PC-3 (cell line): ENCODE measurements at regions not wholly inside any gene's neighbourhood (a gene's known extent, or its start where the extent isn't known, plus 50 kb on each side); places are given as distances from the start of the nearest gene placed in this dataset.

ENCODE experiments used
- ATAC-seq: fragments of 200-7000 bp; cut with Tn5 transposase; 2 replicates; pipeline ENCODE4 v1.9.1; 2020; ENCODE audit warnings: mild to moderate bottlenecking, moderate library complexity
- BruUV-seq: library from RNA; stranded (reverse); fragments of 400-500 nt; replicated peaks from 2 replicates; lab custom pipeline; 2021; lab: Mats Ljungman, UMichigan
- CTCF ChIA-PET: fragments of 300-600 bp; sonication (Branson Sonifier 250); formaldehyde crosslinking; loops from one replicate; lab custom pipeline; 2022; ENCODE audit warnings: antibody characterized with exemption; lab: Charles Lee
- POLR2A ChIA-PET: fragments of 300-600 bp; sonication (Branson Sonifier 250); formaldehyde crosslinking; loops from one replicate; lab custom pipeline; 2022; ENCODE audit warnings: antibody characterized with exemption; ENCODE audit not compliant: unreplicated experiment; lab: Charles Lee
- DNase-seq: peaks from one replicate; pipeline ENCODE4 v3.0.0-alpha.2; 2015
- H2AFZ ChIP-seq: fragments of 300-600 bp; sonication (generic); 2 replicates; pipeline ENCODE4 v1.6.0; 2016; ENCODE audit warnings: antibody characterized with exemption, low read length
- H3F3A ChIP-seq: fragments of 300-600 bp; sonication (generic); one replicate; pipeline ENCODE4 v1.6.0; 2017; ENCODE audit warnings: antibody characterized with exemption, low read length, control low read depth, mild to moderate bottlenecking; ENCODE audit not compliant: unreplicated experiment
- H3K27ac ChIP-seq: fragments of 300-600 bp; sonication (generic); 2 replicates; pipeline ENCODE4 v1.5.1; 2016; ENCODE audit warnings: mild to moderate bottlenecking, low read length
- H3K27me3 ChIP-seq: fragments of 300-600 bp; sonication (generic); 2 replicates; pipeline ENCODE4 v1.6.1; 2016; ENCODE audit warnings: low read length, mixed read lengths
- H3K36me3 ChIP-seq: fragments of 300-600 bp; sonication (generic); 2 replicates; pipeline ENCODE4 v1.6.1; 2016; ENCODE audit warnings: low read depth, mixed run types, low read length, mixed read lengths
- H3K4me1 ChIP-seq: fragments of 300-600 bp; sonication (generic); 2 replicates; pipeline ENCODE4 v1.5.1; 2016; ENCODE audit warnings: low read length; ENCODE audit not compliant: insufficient read depth
- H3K4me2 ChIP-seq: fragments of 300-600 bp; sonication (generic); 2 replicates; pipeline ENCODE4 v1.6.0; 2016; ENCODE audit warnings: low read length
- H3K4me3 ChIP-seq: fragments of 300-600 bp; sonication (generic); 2 replicates; pipeline ENCODE4 v1.5.1; 2016; ENCODE audit warnings: mild to moderate bottlenecking, low read length, mixed read lengths
- H3K79me2 ChIP-seq: fragments of 300-600 bp; sonication (generic); 2 replicates; pipeline ENCODE4 v1.6.1; 2017; ENCODE audit warnings: low read length, mixed read lengths
- H3K9ac ChIP-seq: fragments of 300-600 bp; sonication (generic); 2 replicates; pipeline ENCODE4 v1.6.0; 2016; ENCODE audit warnings: mild to moderate bottlenecking, low read length
- H3K9me2 ChIP-seq: fragments of 300-600 bp; sonication (generic); replicated peaks from 2 replicates; pipeline ENCODE4 v1.6.1; 2016; ENCODE audit warnings: mixed run types, low read length, mixed read lengths
- H3K9me3 ChIP-seq: fragments of 300-600 bp; sonication (generic); 2 replicates; pipeline ENCODE4 v1.6.1; 2016; ENCODE audit warnings: low read length, mixed read lengths
- H4K20me1 ChIP-seq: fragments of 300-600 bp; sonication (generic); 2 replicates; pipeline ENCODE4 v1.6.1; 2016; ENCODE audit warnings: low read length, mixed read lengths
- CTCF ChIP-seq: fragments of 300-600 bp; sonication (generic); conservative IDR thresholded peaks from 2 replicates; pipeline ENCODE4 v1.5.1; 2017; ENCODE audit warnings: antibody characterized with exemption, low read depth, mild to moderate bottlenecking, low read length
- EZH2 ChIP-seq: fragments of 300-600 bp; sonication (generic); IDR thresholded peaks from one replicate; pipeline ENCODE4 v1.6.1; 2017; ENCODE audit warnings: antibody characterized with exemption, mild to moderate bottlenecking, low read length; ENCODE audit not compliant: unreplicated experiment
- EZH2phosphoT487 ChIP-seq: fragments of 300-600 bp; sonication (generic); IDR thresholded peaks from 2 replicates; pipeline ENCODE4 v1.6.1; 2018; ENCODE audit warnings: mild to moderate bottlenecking, antibody characterized with exemption, low read length, borderline replicate concordance
- intact Hi-C: fragments of 100-400 bp; cut with micrococcal nuclease; formaldehyde crosslinking; loops from 2 replicates; pipeline ENCODE4 v1.9.0; 2023

DNA sequence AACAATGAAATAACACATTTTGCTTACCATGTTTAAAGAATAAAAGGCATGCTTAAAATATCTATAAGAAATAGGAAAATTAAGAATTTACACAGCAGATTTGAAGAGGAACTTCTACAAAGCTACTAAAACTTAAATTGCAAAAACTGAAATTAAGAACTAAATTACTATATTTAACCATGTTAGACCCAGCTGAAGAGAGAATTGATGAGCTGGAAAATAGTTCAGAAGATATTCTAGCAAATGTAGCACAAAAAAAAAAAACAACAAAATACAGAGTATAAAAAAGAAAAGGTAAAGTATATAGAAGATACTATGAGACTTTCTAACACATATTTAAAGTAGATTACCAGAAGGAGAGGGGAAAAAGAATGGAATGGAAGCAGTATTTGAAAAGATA is 82.8 kb upstream of the ST6GALNAC5 start:
- H3K27ac ChIP-seq: no peak overlapping the region
- no peaks in the 10 kb centered on the region for H3K9me2 ChIP-seq
- ATAC-seq (no peak), DNase-seq (no peak)
- H3K36me3 ChIP-seq: no peaks in the 10 kb centered on the region
- no peak for TF ChIP-seq EZH2
- TF ChIP-seq CTCF: no peak
- TF ChIP-seq EZH2phosphoT487: no peak
- H3K9ac ChIP-seq: no peak overlapping the region
- H2AFZ ChIP-seq: no peak overlapping the region
- no peaks in the 10 kb centered on the region for H3K9me3 ChIP-seq
- POLR2A ChIA-PET: no interaction called here
- peaks cover 21% of the 10 kb centered on the region for H3K27me3 ChIP-seq
- CTCF ChIA-PET: no interaction called here
- no peak overlapping the region for H3K4me3 ChIP-seq
- no peaks in the 10 kb centered on the region for H4K20me1 ChIP-seq
- no peak overlapping the region for H3K4me2 ChIP-seq
- no peaks in the 10 kb centered on the region for H3F3A ChIP-seq
- H3K79me2 ChIP-seq: no peaks in the 10 kb centered on the region
- intact Hi-C loops: no loop called here
- H3K4me1 ChIP-seq: no peaks in the 10 kb centered on the region
- no TSS peak for BruUV-seq

DNA sequence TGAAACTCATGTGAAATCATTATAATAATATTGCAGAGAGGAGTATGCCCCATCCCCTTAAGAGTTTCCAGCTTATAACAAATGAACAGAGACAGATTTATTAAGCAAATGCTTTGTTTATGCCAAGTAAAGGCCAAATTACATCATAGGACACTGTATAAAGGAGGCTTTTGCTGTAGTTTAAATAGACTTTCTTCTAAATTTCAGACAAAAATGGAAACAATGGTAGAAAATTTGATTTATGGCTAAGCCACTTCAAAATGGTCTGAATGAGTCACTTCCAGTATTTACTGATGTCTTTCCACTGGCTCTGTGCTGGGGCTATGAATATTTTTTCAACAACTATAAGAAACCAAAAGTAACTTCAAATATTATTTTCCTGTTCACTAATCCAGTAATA is 81.1 kb upstream of the ST6GALNAC5 start:
- POLR2A ChIA-PET: no interaction called here
- ATAC-seq: no peak
- no peaks in the 10 kb centered on the region for H3K9me2 ChIP-seq
- no peak for TF ChIP-seq EZH2phosphoT487
- TF ChIP-seq EZH2: no peak
- no peak for TF ChIP-seq CTCF
- H3K9ac ChIP-seq: no peak overlapping the region
- no peak for DNase-seq
- BruUV-seq: no TSS peak
- no peak overlapping the region for H3K27ac ChIP-seq
- no peaks in the 10 kb centered on the region for H4K20me1 ChIP-seq
- H3F3A ChIP-seq: no peaks in the 10 kb centered on the region
- no peak overlapping the region for H3K4me3 ChIP-seq
- CTCF ChIA-PET: no interaction called here
- H3K27me3 ChIP-seq: peaks cover 12% of the 10 kb centered on the region
- H2AFZ ChIP-seq: no peak overlapping the region
- H3K79me2 ChIP-seq: no peaks in the 10 kb centered on the region
- intact Hi-C loops: no loop called here
- H3K36me3 ChIP-seq: no peaks in the 10 kb centered on the region
- no peaks in the 10 kb centered on the region for H3K4me1 ChIP-seq
- H3K9me3 ChIP-seq: no peaks in the 10 kb centered on the region
- H3K4me2 ChIP-seq: no peak overlapping the region

- H3K9me2 ChIP-seq: no peaks in the 10 kb centered on the region
- POLR2A ChIA-PET: no interaction called here
- intact Hi-C loops: no loop called here
- no peaks in the 10 kb centered on the region for H3K4me1 ChIP-seq
- BruUV-seq: no TSS peak
- H3K9me3 ChIP-seq: no peaks in the 10 kb centered on the region
- TF ChIP-seq EZH2 (no peak), EZH2phosphoT487 (no peak), CTCF (no peak)
- no peak for ATAC-seq
- no peak overlapping the region for H3K4me3 ChIP-seq
- no peak overlapping the region for H2AFZ ChIP-seq
- H3K27me3 ChIP-seq: no peaks in the 10 kb centered on the region; the same call in 1 of the 2 replicates
- H4K20me1 ChIP-seq: no peaks in the 10 kb centered on the region
- H3K79me2 ChIP-seq: no peaks in the 10 kb centered on the region
- H3F3A ChIP-seq: no peaks in the 10 kb centered on the region
- no peaks in the 10 kb centered on the region for H3K36me3 ChIP-seq
- H3K4me2 ChIP-seq: no peak overlapping the region
- no peak overlapping the region for H3K9ac ChIP-seq
- CTCF ChIA-PET: no interaction called here
- no peak for DNase-seq
- H3K27ac ChIP-seq: no peak overlapping the region
These were observed 73.7 kb upstream of the ST6GALNAC5 start for GRCh38 chr1:76793594-76793993.
